H1 (cell line): ENCODE measurements at regions not wholly inside any gene's neighbourhood (a gene's known extent, or its start where the extent isn't known, plus 50 kb on each side); places are given as distances from the start of the nearest gene placed in this dataset.

Experiments used
- CHD7 ChIP-seq: fragments of 300-600 bp; sonication (generic); IDR thresholded peaks from 2 replicates; pipeline ENCODE4 v1.7.1; 2012; ENCODE audit warnings: low read length, moderate library complexity, mild to moderate bottlenecking, inconsistent platforms; ENCODE audit not compliant: insufficient replicate concordance
- NRF1 ChIP-seq: IDR thresholded peaks from 2 replicates; pipeline ENCODE4 v1.6.1; 2011; ENCODE audit warnings: mild to moderate bottlenecking, low read depth, low read length, improper control_type of control experiment
- SIX5 ChIP-seq: IDR thresholded peaks from 2 replicates; pipeline ENCODE4 v1.6.1; 2011; ENCODE audit warnings: mild to moderate bottlenecking, low read depth, low read length

DNA sequence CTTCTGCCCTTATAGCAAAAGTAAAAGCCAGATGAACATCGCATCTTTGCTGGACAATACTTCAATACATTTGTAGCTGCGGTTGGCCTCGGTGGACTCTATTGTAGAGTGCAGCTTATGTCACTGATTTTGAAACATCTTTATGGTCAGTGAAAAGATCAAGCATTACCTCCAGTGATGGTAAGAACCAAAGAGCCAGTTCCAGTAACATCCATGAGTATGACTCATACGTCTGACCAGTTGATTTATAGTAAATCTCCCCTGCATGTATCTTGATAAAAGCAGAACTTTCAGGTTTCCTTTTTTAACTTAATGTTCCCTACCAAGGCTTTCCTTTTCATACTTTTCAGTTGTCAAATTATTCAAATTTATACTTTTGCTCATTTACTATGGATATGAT is 119.2 kb upstream of the HNRNPA3 start (continued):
- TF ChIP-seq CHD7, result no peak
- no peak for TF ChIP-seq SIX5
- no peak for TF ChIP-seq NRF1
